Mucosa of descending colon (tissue), 3 donors: ENCODE measurements at regions not wholly inside any gene's neighbourhood (a gene's known extent, or its start where the extent isn't known, plus 50 kb on each side); places are given as distances from the start of the nearest gene placed in this dataset.
"Not testable (repeated sequence)": the region's sequence is repeated elsewhere in the genome, so short reads cannot be mapped to it uniquely, and the experiment has no call there.

ENCODE experiments used
- ATAC-seq: fragments of 200-7000 bp; cut with Tn5 transposase; one replicate; pipeline ENCODE4 v1.9.1; 2020; ENCODE audit warnings: mild to moderate bottlenecking, moderate library complexity
- DNase-seq, 3 donors: peaks; one replicate each; pipeline ENCODE4 v3.0.0-alpha.2; 2020
- H3K36me3 ChIP-seq: fragments of 200-600 bp; one replicate; pipeline ENCODE4 v1.8.0; 2021; ENCODE audit warnings: low read depth, mild to moderate bottlenecking
- H3K4me1 ChIP-seq: fragments of 200-600 bp; one replicate; pipeline ENCODE4 v1.8.0; 2021; ENCODE audit warnings: low read depth, mild to moderate bottlenecking
- H3K4me3 ChIP-seq: fragments of 200-600 bp; one replicate; pipeline ENCODE4 v1.8.0; 2021; ENCODE audit warnings: mild to moderate bottlenecking
- H3K9me3 ChIP-seq: fragments of 200-600 bp; one replicate; pipeline ENCODE4 v1.8.0; 2021; ENCODE audit warnings: mild to moderate bottlenecking
- intact Hi-C, 2 donors: fragments of 100-400 bp; cut with DNase I in 1 of 2; cut with micrococcal nuclease in 1 of 2; formaldehyde crosslinking; loops; one replicate each; pipeline versions ENCODE4 v1.11.0 to v1.11.1; 2022; cut with DNase I, micrococcal nuclease
- TF ChIP-seq, protein P1 (sequence below): fragments of 200-600 bp; IDR thresholded peaks from one replicate; pipeline ENCODE4 v1.8.0; 2022; ENCODE audit warnings: antibody characterized with exemption, mild to moderate bottlenecking
- donor health status: DM: no; HTN: no; CAD: no; lungs with moderate emphysema.
- donor health status: DM: no; HTN: no; CAD: no.
- donor health status: DM: no; HTN: yes; CAD: no.

DNA sequence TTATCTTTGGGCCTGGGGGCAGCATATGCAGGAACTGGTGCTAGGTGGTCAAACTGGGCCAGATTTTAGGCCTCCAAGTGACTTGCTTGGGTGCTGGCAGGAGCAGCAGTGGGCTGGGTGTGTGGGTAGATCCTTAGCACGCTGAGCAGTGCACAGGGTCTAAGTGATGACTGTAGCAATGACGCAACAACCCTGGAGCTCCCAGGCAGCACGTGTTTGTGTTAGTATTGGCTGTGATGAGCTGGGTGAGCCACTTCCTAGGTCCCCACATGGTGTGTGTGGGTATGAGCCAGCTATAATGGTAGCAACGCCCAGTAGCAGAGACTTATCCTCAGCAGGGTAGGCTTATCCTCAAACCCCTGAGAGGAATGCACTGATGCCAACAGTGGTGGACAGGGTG lies 570.6 kb upstream of the ROBO1 start:
- no peaks in the 10 kb centered on the region for H3K4me1 ChIP-seq
- intact Hi-C loops: no loop called here
- ATAC-seq: no peak

DNA sequence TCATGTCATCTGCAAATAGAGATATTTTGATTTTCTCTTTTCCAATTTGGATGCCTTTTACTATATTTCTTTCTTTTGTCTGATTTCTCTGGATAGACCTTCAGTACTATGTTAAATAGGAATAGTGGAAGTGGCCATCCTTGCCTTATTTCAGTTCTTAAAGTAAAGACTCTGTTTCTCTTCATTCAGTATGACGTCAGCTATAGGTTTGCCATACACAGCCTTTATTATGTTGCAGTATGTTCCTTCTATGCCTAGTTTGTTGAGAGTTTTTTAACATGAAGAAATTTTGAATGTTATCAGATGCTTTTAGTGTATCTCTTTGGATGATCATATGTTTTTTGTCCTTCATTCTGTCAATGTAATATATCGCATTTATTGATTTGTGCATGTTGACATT lies 566.7 kb upstream of the ROBO1 start:
- ATAC-seq: no peak

More for the DNA sequence above, 570.6 kb upstream of the ROBO1 start:
- TF ChIP-seq, protein P1, sequence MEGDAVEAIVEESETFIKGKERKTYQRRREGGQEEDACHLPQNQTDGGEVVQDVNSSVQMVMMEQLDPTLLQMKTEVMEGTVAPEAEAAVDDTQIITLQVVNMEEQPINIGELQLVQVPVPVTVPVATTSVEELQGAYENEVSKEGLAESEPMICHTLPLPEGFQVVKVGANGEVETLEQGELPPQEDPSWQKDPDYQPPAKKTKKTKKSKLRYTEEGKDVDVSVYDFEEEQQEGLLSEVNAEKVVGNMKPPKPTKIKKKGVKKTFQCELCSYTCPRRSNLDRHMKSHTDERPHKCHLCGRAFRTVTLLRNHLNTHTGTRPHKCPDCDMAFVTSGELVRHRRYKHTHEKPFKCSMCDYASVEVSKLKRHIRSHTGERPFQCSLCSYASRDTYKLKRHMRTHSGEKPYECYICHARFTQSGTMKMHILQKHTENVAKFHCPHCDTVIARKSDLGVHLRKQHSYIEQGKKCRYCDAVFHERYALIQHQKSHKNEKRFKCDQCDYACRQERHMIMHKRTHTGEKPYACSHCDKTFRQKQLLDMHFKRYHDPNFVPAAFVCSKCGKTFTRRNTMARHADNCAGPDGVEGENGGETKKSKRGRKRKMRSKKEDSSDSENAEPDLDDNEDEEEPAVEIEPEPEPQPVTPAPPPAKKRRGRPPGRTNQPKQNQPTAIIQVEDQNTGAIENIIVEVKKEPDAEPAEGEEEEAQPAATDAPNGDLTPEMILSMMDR: no peak
- no peak for DNase-seq
- H3K4me3 ChIP-seq: no peak overlapping the region
- peaks cover 2% of the 10 kb centered on the region for H3K9me3 ChIP-seq
- H3K36me3 ChIP-seq: no peaks in the 10 kb centered on the region

DNA sequence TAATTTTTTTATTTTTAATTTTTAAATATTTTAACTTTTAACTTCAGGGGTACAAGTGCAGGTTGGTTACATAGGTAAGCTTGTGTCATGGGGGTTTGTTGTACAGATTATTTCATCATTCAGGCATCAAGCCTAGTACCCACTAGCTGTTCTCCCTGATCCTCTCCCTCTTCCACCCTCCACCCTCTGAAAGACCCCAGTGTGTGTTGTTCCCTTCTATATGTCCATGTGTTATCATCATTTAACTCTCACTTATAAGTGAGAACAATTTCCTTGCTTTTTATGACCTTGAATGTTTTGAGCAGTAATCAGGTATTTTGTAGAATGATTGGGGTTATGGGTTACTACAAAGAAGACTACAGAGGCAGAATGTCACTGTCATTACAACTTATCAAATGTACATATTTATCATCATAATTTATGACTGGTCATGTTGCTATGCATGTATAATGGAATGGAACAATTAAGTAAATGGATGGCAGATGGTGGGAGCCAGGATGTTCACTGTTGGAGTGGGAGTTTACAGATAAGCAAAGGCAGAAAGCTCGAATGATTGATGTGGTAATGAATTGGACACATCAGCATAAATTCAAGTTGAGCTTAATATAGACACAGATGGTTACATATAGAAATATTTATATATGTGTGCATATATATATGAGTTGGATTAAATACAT lies 563.8 kb upstream of the ROBO1 start:
- no peaks in the 10 kb centered on the region for H3K9me3 ChIP-seq
- H3K4me1 ChIP-seq: no peaks in the 10 kb centered on the region
- ATAC-seq: no peak
- H3K36me3 ChIP-seq: no peaks in the 10 kb centered on the region
- intact Hi-C loops: no loop called here
- H3K4me3 ChIP-seq: no peak overlapping the region
- TF ChIP-seq, protein P1: no peak
- no peak for DNase-seq

More for the DNA sequence above, 566.7 kb upstream of the ROBO1 start:
- no peak overlapping the region for H3K4me3 ChIP-seq
- DNase-seq: no peak
- no peaks in the 10 kb centered on the region for H3K36me3 ChIP-seq
- H3K9me3 ChIP-seq: no peaks in the 10 kb centered on the region
- TF ChIP-seq, protein P1: no peak
- intact Hi-C loops: no loop called here
- no peaks in the 10 kb centered on the region for H3K4me1 ChIP-seq

DNA sequence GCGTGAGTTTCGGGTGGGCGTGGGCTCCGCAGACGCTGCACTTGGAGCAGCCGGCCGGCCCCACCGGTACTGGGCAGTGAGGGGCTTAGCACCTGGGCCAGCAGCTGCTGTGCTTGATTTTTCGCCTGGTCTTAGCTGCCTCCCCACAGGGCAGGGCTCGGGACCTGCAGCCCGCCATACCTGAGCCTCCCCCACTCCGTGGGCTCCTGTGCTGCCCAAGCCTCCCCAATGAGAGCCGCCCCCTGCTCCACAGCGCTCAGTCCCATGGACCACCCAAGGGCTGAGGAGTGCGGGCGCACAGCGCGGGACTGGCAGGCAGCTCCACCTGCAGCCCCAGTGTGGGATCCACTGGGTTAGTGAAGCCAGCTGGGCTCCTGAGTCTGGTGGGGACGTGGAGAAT lies 546.7 kb upstream of the ROBO1 start:
- intact Hi-C loops, DNase-seq, H3K9me3 ChIP-seq, H3K4me3 ChIP-seq, ATAC-seq, H3K4me1 ChIP-seq, H3K36me3 ChIP-seq: not testable (repeated sequence)

DNA sequence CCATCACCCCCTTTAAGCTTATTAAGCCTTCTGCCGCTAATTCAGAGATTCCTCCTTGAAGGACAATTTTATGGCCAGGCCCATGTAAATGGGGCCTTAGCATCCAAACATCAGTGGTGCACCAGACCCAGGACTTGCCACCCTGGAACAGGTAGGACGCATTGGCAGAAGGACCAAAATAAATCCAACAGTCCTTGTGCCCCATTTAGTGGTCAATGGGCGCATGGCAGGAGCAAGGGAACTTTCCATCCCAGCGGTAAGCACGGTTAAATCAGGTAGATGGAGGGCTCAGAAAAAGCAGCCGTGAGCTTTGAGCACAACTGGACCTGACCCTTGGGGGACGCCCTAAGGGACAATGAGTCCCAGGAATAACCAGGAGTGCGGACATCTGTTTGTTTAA lies 540.8 kb upstream of the ROBO1 start:
- Histone ChIP-seq H3K4me3 (no peak overlapping the region), H3K36me3 (no peaks in the 10 kb centered on the region), H3K4me1 (no peaks in the 10 kb centered on the region), H3K9me3 (no peaks in the 10 kb centered on the region)
- no peak for ATAC-seq
- no peak for DNase-seq
- intact Hi-C loops: no loop called here
- TF ChIP-seq, protein P1: no peak

DNA sequence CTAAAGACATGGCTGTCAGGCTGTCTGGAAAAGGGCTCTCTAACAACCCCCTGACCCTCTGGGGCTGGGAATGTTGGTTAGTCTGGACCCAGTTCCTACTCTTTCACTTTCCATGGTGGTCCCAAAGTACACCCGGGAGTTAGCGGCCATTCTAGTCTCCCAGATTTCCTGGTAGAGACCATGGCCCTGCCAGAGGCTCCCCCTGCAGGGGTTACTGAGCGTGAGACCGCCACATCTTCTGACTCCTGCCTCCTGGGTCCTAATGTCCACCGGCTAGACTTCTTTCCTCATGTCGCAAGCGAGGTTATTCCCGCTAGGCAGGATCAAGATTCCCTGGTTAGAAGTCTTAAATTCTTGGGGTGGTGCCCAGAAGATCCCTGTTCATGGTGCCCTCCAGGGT lies 540.0 kb upstream of the ROBO1 start:
- no peak overlapping the region for H3K4me3 ChIP-seq
- intact Hi-C loops: no loop called here
- H3K4me1 ChIP-seq: no peaks in the 10 kb centered on the region
- ATAC-seq (no peak), DNase-seq (no peak)
- H3K36me3 ChIP-seq: no peaks in the 10 kb centered on the region
- TF ChIP-seq, protein P1: no peak
- H3K9me3 ChIP-seq: no peaks in the 10 kb centered on the region
